Ascending aorta (tissue), 2 donors: ENCODE measurements at regions not wholly inside any gene's neighbourhood (a gene's known extent, or its start where the extent isn't known, plus 50 kb on each side); places are given as distances from the start of the nearest gene placed in this dataset.

Source experiments
- DNase-seq, 2 donors: peaks; one replicate each; pipeline ENCODE4 v3.0.0-alpha.2; 2019; ENCODE audit warnings: low spot score in 2 of 2
- H3K27ac ChIP-seq, 2 donors: fragments of 200-600 bp; sonication (generic); one replicate each; pipeline ENCODE4 v1.5.1; 2016 to 2017; ENCODE audit warnings: mild to moderate bottlenecking in 1 of 2
- H3K27me3 ChIP-seq: fragments of 200-600 bp; sonication (generic); one replicate; pipeline ENCODE4 v1.5.1; 2017
- H3K36me3 ChIP-seq, 2 donors: fragments of 200-600 bp; sonication (generic); one replicate each; pipeline ENCODE4 v1.5.1; 2016
- H3K4me1 ChIP-seq, 2 donors: fragments of 200-600 bp; sonication (generic); one replicate each; pipeline ENCODE4 v1.5.1; 2016 to 2017; ENCODE audit warnings: mild to moderate bottlenecking in 1 of 2
- H3K4me3 ChIP-seq, 2 donors: fragments of 200-600 bp; sonication (generic); one replicate each; pipeline ENCODE4 v1.5.1; 2016 to 2017; ENCODE audit warnings: mild to moderate bottlenecking in 1 of 2
- H3K9me3 ChIP-seq, 2 donors: fragments of 200-600 bp; sonication (generic); one replicate each; pipeline ENCODE4 v1.5.1; 2016
- CTCF ChIP-seq, 3 experiments: fragments of 200-600 bp in 2 of 3; fragments of 450-650 bp in 1 of 3; sonication (generic) in 2 of 3; IDR thresholded peaks; one replicate each; pipeline ENCODE4 v1.5.1; 2016 to 2019; ENCODE audit warnings: antibody characterized with exemption in 3 of 3, mild to moderate bottlenecking in 1 of 3, moderate library complexity in 1 of 3
- intact Hi-C: fragments of 100-400 bp; cut with DNase I; formaldehyde crosslinking; loops from one replicate; pipeline ENCODE4 v1.15.1; 2023

- Histone ChIP-seq H3K9me3 (no peaks in the 10 kb centered on the region), H3K4me3 (no peak overlapping the region), H3K36me3 (no peaks in the 10 kb centered on the region), H3K27ac (no peak overlapping the region), H3K4me1 (no peaks in the 10 kb centered on the region), H3K27me3 (no peaks in the 10 kb centered on the region)
- no peak for TF ChIP-seq CTCF (IDR thresholded peaks at IDR 0.05)
- DNase-seq: no peak
- intact Hi-C loops: loop anchor here (10.0 kb wide), 1 partner anchor 156 kb away; no protein-coding TSS in a partner anchor
Observed at GRCh38 chrX:82658492-82658891, 849.6 kb upstream of the POU3F4 start.

GRCh38 chrX:82666355-82666754 lies 841.7 kb upstream of the POU3F4 start:
- no peaks in the 10 kb centered on the region for H3K36me3 ChIP-seq

GRCh38 chrX:82675104-82675503 lies 833.0 kb upstream of the POU3F4 start:
- H3K27me3 ChIP-seq: no peaks in the 10 kb centered on the region
- no peak overlapping the region for H3K27ac ChIP-seq
- H3K36me3 ChIP-seq: no peaks in the 10 kb centered on the region
- intact Hi-C loops: no loop called here
- no peak for TF ChIP-seq CTCF (IDR thresholded peaks at IDR 0.05)
- H3K4me3 ChIP-seq: no peak overlapping the region
- H3K9me3 ChIP-seq: no peaks in the 10 kb centered on the region
- no peak for DNase-seq
- H3K4me1 ChIP-seq: no peaks in the 10 kb centered on the region

More at GRCh38 chrX:82666355-82666754, 841.7 kb upstream of the POU3F4 start:
- H3K9me3 ChIP-seq: no peaks in the 10 kb centered on the region
- H3K4me3 ChIP-seq: no peak overlapping the region
- intact Hi-C loops: no loop called here
- no peak for DNase-seq
- H3K4me1 ChIP-seq: no peaks in the 10 kb centered on the region
- H3K27me3 ChIP-seq: no peaks in the 10 kb centered on the region
- no peak for TF ChIP-seq CTCF (IDR thresholded peaks at IDR 0.05)
- no peak overlapping the region for H3K27ac ChIP-seq

- TF ChIP-seq CTCF (IDR thresholded peaks at IDR 0.05): no peak
- no peaks in the 10 kb centered on the region for H3K36me3 ChIP-seq
- no peak for DNase-seq
- no peak overlapping the region for H3K27ac ChIP-seq
- no peaks in the 10 kb centered on the region for H3K4me1 ChIP-seq
- no peaks in the 10 kb centered on the region for H3K9me3 ChIP-seq
- no peak overlapping the region for H3K4me3 ChIP-seq
- H3K27me3 ChIP-seq: no peaks in the 10 kb centered on the region
- intact Hi-C loops: no loop called here
Observed at GRCh38 chrX:82676386-82676785, 831.7 kb upstream of the POU3F4 start.

- Histone ChIP-seq H3K4me3 (no peak overlapping the region), H3K27ac (no peak overlapping the region), H3K9me3 (no peaks in the 10 kb centered on the region), H3K36me3 (no peaks in the 10 kb centered on the region), H3K4me1 (no peaks in the 10 kb centered on the region), H3K27me3 (no peaks in the 10 kb centered on the region)
- no peak for DNase-seq
- no peak for TF ChIP-seq CTCF (IDR thresholded peaks at IDR 0.05)
- intact Hi-C loops: no loop called here
Observed at GRCh38 chrX:82677286-82677685, 830.8 kb upstream of the POU3F4 start.

GRCh38 chrX:82692991-82693390 lies 815.1 kb upstream of the POU3F4 start:
- no peak for TF ChIP-seq CTCF (IDR thresholded peaks at IDR 0.05)
- intact Hi-C loops: no loop called here
- no peaks in the 10 kb centered on the region for H3K36me3 ChIP-seq
- no peak overlapping the region for H3K4me3 ChIP-seq
- no peak for DNase-seq
- H3K27ac ChIP-seq: peak overlapping the region; percentile 26 to 59
- peaks cover 0 to 4% of the 10 kb centered on the region in 2 donors for H3K4me1 ChIP-seq
- H3K9me3 ChIP-seq: no peaks in the 10 kb centered on the region
- no peaks in the 10 kb centered on the region for H3K27me3 ChIP-seq
